Transverse colon (tissue), 4 donors: ENCODE measurements at regions not wholly inside any gene's neighbourhood (a gene's known extent, or its start where the extent isn't known, plus 50 kb on each side); places are given as distances from the start of the nearest gene placed in this dataset.

Source experiments
- EP300 ChIP-seq: sonication (generic); formaldehyde crosslinking; IDR thresholded peaks from one replicate; pipeline ENCODE4 v1.6.1; 2017; ENCODE audit warnings: antibody characterized with exemption, low read depth
- POLR2A ChIP-seq: fragments of 450-650 bp; IDR thresholded peaks from one replicate; pipeline ENCODE4 v1.6.1; 2016; ENCODE audit warnings: antibody characterized with exemption, mild to moderate bottlenecking, moderate library complexity
- POLR2AphosphoS5 ChIP-seq, 3 donors: sonication (generic); formaldehyde crosslinking; IDR thresholded peaks; one replicate each; pipeline ENCODE4 v1.6.1; 2016; ENCODE audit warnings: antibody characterized with exemption in 3 of 3
- TF ChIP-seq, protein P1 (sequence below), 5 experiments: fragments of 200-600 bp in 3 of 5; fragments of 450-650 bp in 2 of 5; sonication (generic) in 3 of 5; IDR thresholded peaks; 1 replicate in 2 of 5; 2 replicates in 3 of 5; pipeline ENCODE4 v1.5.1; 2016 to 2017; ENCODE audit warnings: antibody characterized with exemption in 5 of 5, inconsistent platforms in 3 of 5, mild to moderate bottlenecking in 2 of 5, moderate library complexity in 1 of 5

DNA sequence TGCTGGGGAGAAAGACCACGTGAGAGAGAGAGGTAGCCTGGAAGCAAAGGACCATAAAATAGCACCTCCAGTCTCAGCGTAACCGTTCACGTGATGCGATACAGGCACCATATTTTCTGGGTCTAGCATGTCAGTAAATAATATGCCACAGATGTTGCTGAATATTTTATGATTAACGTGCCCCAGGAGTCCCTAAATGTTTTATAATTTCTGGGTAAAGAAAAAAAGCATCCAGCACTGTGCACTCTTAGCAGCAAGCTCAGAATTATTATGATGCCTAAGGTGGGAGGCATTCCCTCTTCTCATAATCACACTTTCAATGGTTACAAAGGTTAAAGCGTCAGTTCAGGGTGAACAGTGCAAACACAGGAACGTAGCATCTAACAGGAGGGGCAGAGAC is 121.8 kb downstream of the CAVIN4 start:
- TF ChIP-seq, protein P1, sequence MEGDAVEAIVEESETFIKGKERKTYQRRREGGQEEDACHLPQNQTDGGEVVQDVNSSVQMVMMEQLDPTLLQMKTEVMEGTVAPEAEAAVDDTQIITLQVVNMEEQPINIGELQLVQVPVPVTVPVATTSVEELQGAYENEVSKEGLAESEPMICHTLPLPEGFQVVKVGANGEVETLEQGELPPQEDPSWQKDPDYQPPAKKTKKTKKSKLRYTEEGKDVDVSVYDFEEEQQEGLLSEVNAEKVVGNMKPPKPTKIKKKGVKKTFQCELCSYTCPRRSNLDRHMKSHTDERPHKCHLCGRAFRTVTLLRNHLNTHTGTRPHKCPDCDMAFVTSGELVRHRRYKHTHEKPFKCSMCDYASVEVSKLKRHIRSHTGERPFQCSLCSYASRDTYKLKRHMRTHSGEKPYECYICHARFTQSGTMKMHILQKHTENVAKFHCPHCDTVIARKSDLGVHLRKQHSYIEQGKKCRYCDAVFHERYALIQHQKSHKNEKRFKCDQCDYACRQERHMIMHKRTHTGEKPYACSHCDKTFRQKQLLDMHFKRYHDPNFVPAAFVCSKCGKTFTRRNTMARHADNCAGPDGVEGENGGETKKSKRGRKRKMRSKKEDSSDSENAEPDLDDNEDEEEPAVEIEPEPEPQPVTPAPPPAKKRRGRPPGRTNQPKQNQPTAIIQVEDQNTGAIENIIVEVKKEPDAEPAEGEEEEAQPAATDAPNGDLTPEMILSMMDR (IDR thresholded peaks at IDR 0.05): no peak
- no peak for TF ChIP-seq POLR2AphosphoS5 (IDR thresholded peaks at IDR 0.05)
- no peak for TF ChIP-seq EP300
- TF ChIP-seq POLR2A: no peak
